SK-N-SH (cell line): ENCODE measurements at regions not wholly inside any gene's neighbourhood (a gene's known extent, or its start where the extent isn't known, plus 50 kb on each side); places are given as distances from the start of the nearest gene placed in this dataset.

Experiments used
- CTCF ChIA-PET: fragments of 300-600, 350-600 bp; formaldehyde crosslinking; extraction: SDS; loops from one replicate; lab custom pipeline; 2021; lab: Yijun Ruan, JAX
- POLR2A ChIA-PET: fragments of 350-600 bp; sonication (Branson Sonifier 250); formaldehyde crosslinking; extraction: SDS; loops from one replicate; lab custom pipeline; 2020; ENCODE audit warnings: antibody characterized with exemption, inconsistent platforms; lab: Yijun Ruan, JAX
- DNase-seq: peaks from one replicate; pipeline ENCODE4 v3.0.0; 2012
- H2AFZ ChIP-seq: fragments of 200-600 bp; sonication (generic); 2 replicates; pipeline ENCODE4 v1.8.1; 2016; ENCODE audit warnings: antibody characterized with exemption, mild to moderate bottlenecking, low read depth
- H3F3A ChIP-seq: fragments of 200-600 bp; sonication (generic); replicated peaks from 2 replicates; pipeline ENCODE3; 2016; ENCODE audit warnings: antibody characterized with exemption, mild to moderate bottlenecking; ENCODE audit not compliant: insufficient read depth
- H3K27ac ChIP-seq, 2 experiments: fragments of 200-500 bp in 1 of 2; fragments of 200-600 bp in 1 of 2; sonication (Bioruptor generic) in 1 of 2; sonication (generic), shearing (Covaris generic) in 1 of 2; 2 replicates each; pipeline versions ENCODE4 v1.5.1 to v1.6.1; 2014 to 2016; ENCODE audit warnings: low read depth in 2 of 2, inconsistent platforms in 1 of 2, low read length in 1 of 2, mild to moderate bottlenecking in 1 of 2, mixed read lengths in 1 of 2
- H3K27me3 ChIP-seq: fragments of 200-600 bp; sonication (generic), shearing (Covaris generic); 2 replicates; pipeline ENCODE4 v1.6.1; 2016; ENCODE audit warnings: mixed run types; ENCODE audit not compliant: insufficient read depth
- H3K36me3 ChIP-seq, 2 experiments: fragments of 200-500 bp in 1 of 2; fragments of 200-600 bp in 1 of 2; sonication (Bioruptor generic) in 1 of 2; sonication (generic) in 1 of 2; replicated peaks in 1 of 2; 2 replicates each; pipeline versions ENCODE3 to v1.5.1; 2014 to 2016; ENCODE audit warnings: low read length in 1 of 2, mild to moderate bottlenecking in 1 of 2; ENCODE audit not compliant: insufficient read depth in 2 of 2, control insufficient read depth in 1 of 2
- H3K4me1 ChIP-seq, 2 experiments: fragments of 200-500 bp in 1 of 2; fragments of 200-600 bp in 1 of 2; sonication (Bioruptor generic) in 1 of 2; sonication (generic), shearing (Covaris generic) in 1 of 2; 2 replicates each; pipeline versions ENCODE4 v1.5.1 to v1.6.1; 2014 to 2016; ENCODE audit warnings: low read depth in 1 of 2, low read length in 1 of 2, mixed run types in 1 of 2; ENCODE audit not compliant: insufficient read depth in 2 of 2, control insufficient read depth in 1 of 2
- H3K4me2 ChIP-seq: fragments of 200-600 bp; sonication (generic), shearing (Covaris generic); 2 replicates; pipeline ENCODE4 v1.6.1; 2017; ENCODE audit warnings: mixed run types
- H3K4me3 ChIP-seq, 2 experiments: fragments of 200-500 bp in 1 of 2; fragments of 200-600 bp in 1 of 2; sonication (Bioruptor generic) in 1 of 2; sonication (generic), shearing (Covaris generic) in 1 of 2; 2 replicates each; pipeline versions ENCODE4 v1.5.1 to v1.8.1; 2014 to 2016; ENCODE audit warnings: low read depth in 2 of 2, inconsistent platforms in 1 of 2, low read length in 1 of 2, mild to moderate bottlenecking in 1 of 2, mixed read lengths in 1 of 2, moderate library complexity in 1 of 2
- H3K79me2 ChIP-seq: fragments of 200-600 bp; sonication (generic); 2 replicates; pipeline ENCODE4 v1.8.1; 2017; ENCODE audit warnings: mild to moderate bottlenecking; ENCODE audit not compliant: insufficient read depth
- H3K9ac ChIP-seq: fragments of 200-600 bp; sonication (generic); 2 replicates; pipeline ENCODE4 v1.6.1; 2017; ENCODE audit warnings: mixed run types
- H3K9me2 ChIP-seq: fragments of 200-600 bp; sonication (generic); 2 replicates; pipeline ENCODE4 v1.6.1; 2017; ENCODE audit warnings: mixed run types
- H3K9me3 ChIP-seq: fragments of 200-600 bp; sonication (generic); 2 replicates; pipeline ENCODE4 v1.6.1; 2017; ENCODE audit warnings: mixed run types, mild to moderate bottlenecking, moderate library complexity
- H4K20me1 ChIP-seq: fragments of 200-600 bp; sonication (generic); 2 replicates; pipeline ENCODE4 v1.6.1; 2017; ENCODE audit warnings: mild to moderate bottlenecking, mixed run types; ENCODE audit not compliant: insufficient read depth
- EZH2phosphoT487 ChIP-seq: fragments of 200-600 bp; sonication (generic); IDR thresholded peaks from 2 replicates; pipeline ENCODE4 v1.6.1; 2017; ENCODE audit warnings: low read depth, mixed run types, mild to moderate bottlenecking, antibody characterized with exemption, moderate library complexity, borderline replicate concordance
- FOSL2 ChIP-seq: IDR thresholded peaks from 2 replicates; pipeline ENCODE4 v1.4.0; 2012; ENCODE audit warnings: low read depth, mild to moderate bottlenecking, moderate library complexity, borderline replicate concordance
- FOXJ3 ChIP-seq: sonication (generic); formaldehyde crosslinking; IDR thresholded peaks from 2 replicates; pipeline ENCODE4 v1.5.1; 2020; ENCODE audit warnings: mild to moderate bottlenecking, missing genetic modification reagents
- FOXM1 ChIP-seq: IDR thresholded peaks from 2 replicates; pipeline ENCODE4 v1.4.0; 2012; ENCODE audit warnings: low read depth, mild to moderate bottlenecking
- IRF3 ChIP-seq: fragments of 150-350 bp; IDR thresholded peaks from 2 replicates; pipeline ENCODE4 v1.6.1; 2016; ENCODE audit warnings: mild to moderate bottlenecking, low read depth, low read length
- JUND ChIP-seq: IDR thresholded peaks from 2 replicates; pipeline ENCODE4 v1.4.0; 2012
- MAX ChIP-seq: IDR thresholded peaks from 2 replicates; pipeline ENCODE4 v1.4.0; 2012; ENCODE audit warnings: low read depth
- MEF2A ChIP-seq: IDR thresholded peaks from 2 replicates; pipeline ENCODE4 v1.4.0; 2012; ENCODE audit warnings: low read depth, borderline replicate concordance
- NFIC ChIP-seq: IDR thresholded peaks from 2 replicates; pipeline ENCODE4 v1.4.0; 2012; ENCODE audit warnings: borderline replicate concordance
- NRF1 ChIP-seq: IDR thresholded peaks from 2 replicates; pipeline ENCODE4 v1.6.1; 2012; ENCODE audit warnings: low read depth, mild to moderate bottlenecking, low read length
- RAD21 ChIP-seq: IDR thresholded peaks from 2 replicates; pipeline ENCODE4 v1.6.1; 2012; ENCODE audit warnings: mild to moderate bottlenecking, low read length
- RCOR1 ChIP-seq: fragments of 150-350 bp; IDR thresholded peaks from 2 replicates; pipeline ENCODE4 v1.6.1; 2017; ENCODE audit warnings: antibody characterized with exemption, low read length
- RFX5 ChIP-seq: IDR thresholded peaks from 2 replicates; pipeline ENCODE4 v1.6.1; 2012; ENCODE audit warnings: mild to moderate bottlenecking, improper control_type of control experiment, low read length
- SMC3 ChIP-seq: IDR thresholded peaks from 2 replicates; pipeline ENCODE4 v1.6.1; 2012; ENCODE audit warnings: low read depth, low read length, improper control_type of control experiment
- TCF12 ChIP-seq: IDR thresholded peaks from 2 replicates; pipeline ENCODE4 v1.4.0; 2012
- USF1 ChIP-seq: IDR thresholded peaks from 2 replicates; pipeline ENCODE4 v1.4.0; 2012; ENCODE audit warnings: low read depth, borderline replicate concordance
- WGBS: methylation state at CpG from one replicate; pipeline ENCODE4 v1.1.6; 2017; ENCODE audit warnings: low lambda C conversion rate; 5-methylcytosine and 5-hydroxymethylcytosine counted together

GRCh38 chr18:75574187-75574586 lies 146.7 kb upstream of the SMIM21 start:
- Histone ChIP-seq H3K79me2 (no peaks in the 10 kb centered on the region), H3K4me1 (no peaks in the 10 kb centered on the region), H3K9ac (no peak overlapping the region), H3K27ac (no peak overlapping the region), H3K27me3 (no peaks in the 10 kb centered on the region), H3K4me2 (no peak overlapping the region), H3K9me3 (no peaks in the 10 kb centered on the region), H2AFZ (no peak overlapping the region), H3K9me2 (no peaks in the 10 kb centered on the region), H3K36me3 (no peaks in the 10 kb centered on the region), H4K20me1 (no peaks in the 10 kb centered on the region), H3F3A (no peaks in the 10 kb centered on the region), H3K4me3 (no peak overlapping the region)
- ChIA-PET POLR2A (no interaction called here), CTCF (no interaction called here)
- no peak for TF ChIP-seq JUND
- TF ChIP-seq TCF12, result no peak
- no peak for TF ChIP-seq MEF2A
- TF ChIP-seq IRF3, result no peak
- no peak for TF ChIP-seq NFIC
- no peak for TF ChIP-seq FOXM1
- TF ChIP-seq RAD21, result no peak
- no peak for TF ChIP-seq RCOR1
- TF ChIP-seq USF1, result no peak
- no peak for TF ChIP-seq SMC3
- no peak for TF ChIP-seq MAX
- no peak for TF ChIP-seq FOXJ3
- no peak for DNase-seq
- WGBS, result 27% methylated on average over 3 of the region's 3 CpGs

- Histone ChIP-seq H3K4me1 (no peaks in the 10 kb centered on the region), H3K4me2 (no peak overlapping the region), H3K9me2 (no peaks in the 10 kb centered on the region), H3K36me3 (no peaks in the 10 kb centered on the region), H2AFZ (no peak overlapping the region), H3K79me2 (no peaks in the 10 kb centered on the region), H3K27ac (no peak overlapping the region), H3K9me3 (no peaks in the 10 kb centered on the region), H4K20me1 (no peaks in the 10 kb centered on the region), H3K9ac (no peak overlapping the region), H3K4me3 (no peak overlapping the region), H3K27me3 (no peaks in the 10 kb centered on the region), H3F3A (no peaks in the 10 kb centered on the region)
- ChIA-PET POLR2A (no interaction called here), CTCF (no interaction called here)
- TF ChIP-seq EZH2phosphoT487 (no peak), SMC3 (no peak), NRF1 (no peak), FOSL2 (no peak), RFX5 (no peak)
- 38% methylated on average over 5 of the region's 5 CpGs for WGBS
- DNase-seq, result no peak
Observed at GRCh38 chr18:75563150-75563549, 135.6 kb upstream of the SMIM21 start.
